Heart left ventricle (tissue), 13 donors: ENCODE measurements at regions not wholly inside any gene's neighbourhood (a gene's known extent, or its start where the extent isn't known, plus 50 kb on each side); places are given as distances from the start of the nearest gene placed in this dataset.

Experiments
- CTCF ChIP-seq, 12 donors: fragments of 200-600 bp; sonication (generic) in 4 of 12; IDR thresholded peaks; one replicate each; pipeline versions ENCODE4 v1.5.0 to v1.8.0; 2018 to 2022; ENCODE audit warnings: antibody characterized with exemption in 12 of 12, mild to moderate bottlenecking in 5 of 12
- POLR2A ChIP-seq, 2 donors: fragments of 450-650 bp; IDR thresholded peaks; one replicate each; pipeline ENCODE4 v1.6.1; 2017; ENCODE audit warnings: antibody characterized with exemption in 2 of 2, mild to moderate bottlenecking in 2 of 2, moderate library complexity in 2 of 2
- donor health status: ischemic (EF 13 %, LVEDD 7.1; RV severe dilation, severe dysfunction).
- donor health status: DM: no; HTN: yes; CAD: no.
- donor health status: DM: no; HTN: no; CAD: no.
- donor health status: ischemic (EF 25% LVEDD 6.9; RV normal size, moderate dysfunction).
- donor health status: ischemic (EF 25% LVEDD 5.7; RV mildly dilated, moderate dysfunction).
- donor health status: ischemic (EF 35%, LVEDD 5.7; RV mildly dilated, moderate dysfunction).
- donor health status: nonischemic (EF 11% LVEDD 7.7; RV severe dilation, severe dysfunction).
- donor health status: DM: yes; HTN: yes; CAD: no.
- donor health status: PGD.
- donor health status: ischemic (EF 29% LVEDD 5.4; RV normal size, mild dysfunction).
- donor health status: nonischemic (EF 23%, LVEDD 6.1; RV moderate dilation, normal function).

GRCh38 chr4:187190390-187190789, 466.7 kb upstream of the FAT1 start:
- TF ChIP-seq POLR2A (IDR thresholded peaks at IDR 0.05) (no peak), CTCF (IDR thresholded peaks at IDR 0.05) (no peak)
